COLO668 (cell line): ENCODE measurements at regions not wholly inside any gene's neighbourhood (a gene's known extent, or its start where the extent isn't known, plus 50 kb on each side); places are given as distances from the start of the nearest gene placed in this dataset.
"Not testable (repeated sequence)": the region's sequence is repeated elsewhere in the genome, so short reads cannot be mapped to it uniquely, and the experiment has no call there.

Source experiments
- DNase-seq: peaks from one replicate; lab custom pipeline; 2025; ENCODE audit not compliant: unreplicated experiment; lab: John Stamatoyannopoulos, UW

DNA sequence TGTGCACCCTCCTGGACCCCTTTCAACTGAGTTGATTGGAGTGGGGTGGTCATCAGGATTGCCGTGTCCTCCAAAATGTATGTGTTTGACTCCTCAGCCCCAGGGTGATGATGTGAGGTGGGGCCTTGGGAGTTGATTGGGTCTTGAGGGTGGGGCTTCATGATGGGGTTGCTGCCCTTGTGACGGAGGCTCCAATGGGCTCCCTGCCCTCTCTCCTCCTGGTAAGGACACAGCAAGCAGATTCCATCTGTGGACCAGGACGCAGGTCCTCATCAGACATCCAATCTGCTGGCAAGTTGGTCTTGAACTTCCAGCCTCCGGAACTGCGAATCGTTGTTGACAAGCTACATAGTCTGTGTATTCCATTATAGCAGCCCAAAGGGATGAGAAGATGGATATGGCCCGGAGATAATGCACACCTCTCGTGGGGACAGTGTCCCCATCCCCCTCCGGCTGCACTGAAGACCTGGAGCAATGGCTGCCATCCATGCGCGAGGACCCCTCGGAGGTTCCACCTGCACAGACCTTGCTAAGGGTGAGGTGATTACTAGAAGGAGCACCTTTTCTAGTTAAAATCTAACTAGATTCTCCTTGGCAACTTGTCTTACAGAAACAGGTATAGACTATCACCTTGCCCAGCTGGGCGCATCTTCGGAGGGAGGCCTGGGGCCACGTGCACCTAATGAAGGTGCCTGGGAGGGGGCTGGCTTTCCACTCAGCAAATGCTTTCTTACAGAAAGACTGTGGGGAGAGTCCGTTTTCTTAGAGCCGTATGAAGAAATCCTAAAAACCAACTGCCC, 75.7 kb upstream of the IRX4 start:
- DNase-seq, result no peak

GRCh38 chr5:1955586-1955985, 72.9 kb upstream of the IRX4 start:
- DNase-seq, result no peak

DNA sequence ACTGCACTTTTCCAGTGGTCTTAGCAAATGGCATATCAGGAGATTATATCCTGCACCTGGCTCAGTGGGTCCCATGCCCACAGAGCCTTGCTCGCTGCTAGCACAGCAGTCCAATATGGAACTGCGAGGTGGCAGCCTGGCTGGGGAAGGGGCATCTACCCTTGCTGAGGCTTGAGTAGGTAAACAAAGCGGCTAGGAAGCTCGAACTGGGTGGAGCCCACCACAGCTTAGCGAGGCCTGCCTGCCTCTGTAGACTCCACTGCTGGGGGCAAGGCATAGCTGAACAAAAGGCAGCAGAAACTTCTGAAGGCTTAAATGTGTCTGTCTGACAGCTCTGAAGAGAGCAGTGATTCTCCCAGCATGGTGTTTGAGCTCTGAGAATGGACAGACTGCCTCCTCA, 71.0 kb upstream of the IRX4 start:
- not testable (repeated sequence) for DNase-seq

GRCh38 chr5:1952444-1953099, 69.8 kb upstream of the IRX4 start:
- DNase-seq, result no peak

DNA sequence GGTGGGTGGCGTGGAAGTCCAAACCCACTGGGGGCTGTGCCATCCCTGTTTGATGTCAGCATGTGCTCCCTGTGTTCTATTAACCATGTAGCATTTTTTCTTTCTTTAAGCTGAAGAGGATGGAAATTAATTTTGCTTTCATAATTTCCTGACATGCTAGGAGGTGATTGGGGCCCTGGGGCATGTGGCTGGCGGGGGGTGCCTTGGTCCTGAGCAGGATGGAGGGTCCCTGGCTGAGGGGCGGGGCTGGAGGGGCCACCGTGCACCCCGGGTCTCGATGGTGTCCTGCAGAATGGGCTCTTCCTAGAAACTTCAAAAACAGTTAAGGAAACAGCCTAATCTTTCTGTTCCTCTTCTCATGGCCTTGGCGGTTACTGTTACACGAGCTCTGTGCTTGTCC, 69.3 kb upstream of the IRX4 start:
- no peak for DNase-seq

GRCh38 chr5:1951165-1951816, 68.6 kb upstream of the IRX4 start:
- DNase-seq, result no peak

DNA sequence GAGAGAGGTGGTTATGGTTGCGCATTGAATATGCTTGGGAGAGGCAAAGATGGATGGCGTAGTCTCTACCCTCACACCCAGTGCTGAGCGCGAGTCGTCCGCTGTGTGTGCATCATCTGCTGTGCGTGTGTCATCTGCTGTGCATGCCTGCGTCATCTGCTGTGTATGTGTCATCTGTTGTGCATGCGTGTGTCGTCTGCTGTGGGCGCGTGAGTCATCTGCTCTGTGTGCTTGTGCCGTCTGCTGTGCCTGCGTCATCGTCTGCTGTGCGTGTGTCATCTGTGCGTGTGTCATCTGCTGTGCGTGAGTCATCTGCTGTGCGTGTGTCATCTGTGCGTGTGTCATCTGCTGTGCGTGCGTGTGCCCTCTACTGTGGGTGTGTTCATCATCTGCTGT, 68.0 kb upstream of the IRX4 start:
- no peak for DNase-seq

DNA sequence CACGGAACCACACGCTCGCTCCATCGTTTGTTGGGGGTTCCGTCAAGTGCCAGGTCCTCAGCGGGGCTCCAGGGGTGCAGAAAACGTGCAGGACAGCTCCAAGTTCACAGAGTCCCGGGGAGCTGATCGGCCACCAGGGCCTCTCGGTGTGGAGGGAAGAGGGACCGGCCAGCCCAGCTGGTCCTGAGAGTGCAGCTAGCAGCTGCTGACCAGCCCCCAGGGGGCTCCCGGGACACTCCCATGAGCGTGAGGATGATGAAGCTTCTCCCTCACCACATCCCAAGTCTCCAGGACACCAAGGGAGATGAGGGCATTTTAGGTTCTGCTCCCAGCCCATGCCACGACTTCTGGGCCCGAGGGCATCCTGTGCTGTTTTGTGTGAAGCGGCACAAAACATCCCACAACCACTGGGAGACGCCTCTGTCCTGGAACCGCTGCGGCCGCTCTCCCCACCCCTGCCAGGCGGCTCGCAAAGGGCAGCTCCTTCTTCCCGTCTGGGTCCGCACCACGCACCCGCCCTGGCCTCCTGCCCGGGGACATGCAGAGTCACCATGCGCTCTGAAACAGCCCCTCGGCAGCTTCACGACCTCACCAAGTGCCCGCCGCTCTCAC, 67.5 kb upstream of the IRX4 start:
- no peak for DNase-seq

DNA sequence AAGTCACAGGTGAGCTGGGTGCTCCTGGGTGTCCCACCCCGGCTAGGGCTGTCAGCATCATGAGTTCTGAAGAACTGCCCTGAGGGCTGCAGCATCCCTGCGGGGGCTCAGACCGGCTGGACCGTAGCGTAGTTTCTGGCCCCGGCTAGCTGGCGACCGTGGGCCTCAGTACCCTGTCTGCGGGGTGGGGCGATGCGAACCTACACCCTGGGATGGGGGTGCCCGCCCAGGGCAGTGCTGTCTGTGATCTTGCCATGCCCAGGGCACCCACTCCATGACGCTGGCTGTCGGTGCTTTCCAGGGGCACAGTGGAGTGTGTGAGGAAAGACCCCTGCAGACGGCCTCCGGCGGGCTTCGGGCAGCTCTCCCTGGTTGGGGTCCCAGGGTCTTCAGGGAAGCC, 66.5 kb upstream of the IRX4 start:
- DNase-seq, result no peak

GRCh38 chr5:1948663-1949191, 66.0 kb upstream of the IRX4 start:
- DNase-seq, result no peak

DNA sequence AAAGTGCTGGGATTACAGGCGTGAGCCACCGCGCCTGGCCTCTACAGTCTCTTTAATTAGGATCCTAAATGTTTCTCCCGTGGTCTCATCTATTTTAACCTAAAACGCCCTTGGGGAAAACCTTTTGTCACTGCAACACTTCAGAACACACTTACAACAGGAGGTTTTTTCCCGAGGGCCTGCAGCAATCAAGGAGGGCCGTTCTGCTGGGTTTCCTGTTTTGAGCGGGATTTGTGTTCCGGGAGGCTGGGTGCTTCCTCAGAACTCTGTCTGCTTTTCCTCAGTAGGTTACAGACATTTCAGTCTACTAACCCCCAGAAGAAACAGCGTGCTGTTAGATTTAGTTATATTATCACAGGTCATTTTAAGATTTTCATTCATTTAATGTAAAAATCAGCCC, 65.4 kb upstream of the IRX4 start:
- DNase-seq, result no peak

- no peak for DNase-seq
Measured at GRCh38 chr5:1946776-1947175, 64.1 kb upstream of the IRX4 start.

DNA sequence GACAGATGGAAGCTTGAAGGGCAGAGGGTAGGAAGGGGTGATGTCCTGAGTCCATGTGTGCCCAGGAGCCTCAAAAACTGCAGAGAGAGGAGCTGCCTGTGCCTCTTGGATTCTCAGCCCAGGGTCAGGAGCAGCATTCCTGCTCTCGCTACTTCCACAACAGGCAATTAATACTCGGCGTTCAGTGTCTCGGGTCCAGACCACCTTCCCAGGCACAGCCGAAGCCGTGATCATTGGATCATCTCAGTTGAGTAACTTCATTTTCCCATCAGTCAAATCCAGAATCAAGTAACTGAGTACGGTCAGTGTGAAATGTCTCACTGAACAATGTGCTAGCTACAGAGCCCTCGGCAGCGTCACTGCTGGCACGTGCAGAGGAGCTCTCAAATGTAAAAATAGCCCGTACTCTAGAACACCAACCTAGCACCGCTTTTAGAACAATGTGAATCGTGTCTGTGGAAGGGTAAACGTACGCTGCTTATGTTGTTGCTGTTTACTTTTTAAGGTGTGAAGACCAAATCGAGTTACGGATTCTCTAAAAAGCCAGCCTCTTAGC, 63.5 kb upstream of the IRX4 start:
- DNase-seq, result no peak

DNA sequence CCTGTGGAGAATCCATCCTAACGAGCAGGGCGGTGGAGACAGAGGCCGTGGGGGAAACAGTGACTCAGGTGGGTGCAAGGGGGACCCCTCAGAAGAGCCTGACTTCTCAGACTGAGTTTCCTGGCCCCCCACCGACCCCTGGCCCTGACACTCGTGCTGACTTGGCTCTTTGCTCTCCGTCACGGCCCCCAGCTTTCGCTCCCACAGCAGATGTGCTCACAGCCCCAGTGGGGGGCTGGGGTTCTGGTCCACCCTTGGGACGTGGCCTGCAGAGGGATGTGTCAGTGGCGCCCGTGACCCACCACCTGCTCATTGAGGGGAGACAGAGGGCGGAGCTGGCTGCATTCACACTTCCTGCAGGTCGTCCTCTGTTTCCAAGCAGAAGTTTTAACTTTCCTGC, 62.9 kb upstream of the IRX4 start:
- DNase-seq, result no peak

DNA sequence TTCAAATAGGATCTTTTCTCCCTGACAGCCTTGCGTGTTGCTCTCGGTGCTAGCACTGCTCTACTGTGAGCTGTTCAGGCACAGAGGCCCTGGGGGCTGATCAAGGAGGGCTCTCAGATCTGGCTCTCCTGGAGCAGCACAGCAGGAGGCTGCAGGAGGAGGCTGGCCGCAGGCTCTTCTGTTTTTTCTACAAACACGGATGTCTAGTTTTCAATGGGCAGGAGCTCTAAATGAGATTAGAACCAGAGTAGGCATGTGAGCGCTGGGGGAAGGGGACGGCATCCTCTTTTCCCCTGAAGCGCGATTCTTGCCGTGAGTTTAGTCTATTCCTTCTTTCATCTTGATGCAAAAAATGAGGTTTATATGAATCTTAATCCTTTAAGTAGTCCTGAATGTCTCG, 61.7 kb upstream of the IRX4 start:
- no peak for DNase-seq

DNA sequence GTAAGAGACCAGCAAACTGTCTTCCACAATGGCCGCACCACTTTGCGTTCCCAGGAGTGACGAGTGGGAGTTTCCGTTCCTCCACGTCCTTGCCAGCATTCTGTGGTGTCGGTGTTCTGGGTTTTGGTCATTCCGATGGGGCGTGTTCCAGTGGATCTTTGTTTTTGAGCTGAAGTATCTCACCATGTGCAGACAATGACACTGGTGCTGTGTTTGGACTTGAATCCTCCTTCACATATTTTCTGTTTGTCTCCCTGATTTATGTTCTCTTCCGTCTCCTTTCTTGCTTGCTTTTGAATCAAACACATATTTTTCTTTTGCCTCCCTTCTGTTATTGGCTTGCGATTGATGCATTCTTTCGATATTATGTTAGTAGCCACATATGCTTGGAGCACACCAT, 60.8 kb upstream of the IRX4 start:
- DNase-seq, result no peak

GRCh38 chr5:1942630-1943029, 59.9 kb upstream of the IRX4 start:
- no peak for DNase-seq

DNA sequence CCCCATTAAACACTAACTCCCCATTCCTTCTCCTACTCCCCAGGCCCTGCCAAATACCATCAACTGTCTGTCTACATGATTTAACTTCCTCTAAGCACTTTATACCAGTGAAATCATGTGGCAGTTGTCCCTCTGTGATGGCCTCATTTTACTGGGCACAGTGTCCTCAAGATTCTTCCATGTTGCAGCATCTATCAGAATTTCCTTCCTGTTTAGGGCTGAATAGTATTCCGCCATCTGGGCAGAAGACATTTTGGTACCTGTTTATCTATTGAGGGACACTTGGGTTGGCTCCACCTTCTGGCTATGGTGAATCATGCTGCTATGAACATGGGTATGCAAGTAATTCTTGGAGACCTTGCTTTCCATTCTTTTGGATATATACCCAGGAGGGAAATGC, 59.4 kb upstream of the IRX4 start:
- DNase-seq, result no peak

DNA sequence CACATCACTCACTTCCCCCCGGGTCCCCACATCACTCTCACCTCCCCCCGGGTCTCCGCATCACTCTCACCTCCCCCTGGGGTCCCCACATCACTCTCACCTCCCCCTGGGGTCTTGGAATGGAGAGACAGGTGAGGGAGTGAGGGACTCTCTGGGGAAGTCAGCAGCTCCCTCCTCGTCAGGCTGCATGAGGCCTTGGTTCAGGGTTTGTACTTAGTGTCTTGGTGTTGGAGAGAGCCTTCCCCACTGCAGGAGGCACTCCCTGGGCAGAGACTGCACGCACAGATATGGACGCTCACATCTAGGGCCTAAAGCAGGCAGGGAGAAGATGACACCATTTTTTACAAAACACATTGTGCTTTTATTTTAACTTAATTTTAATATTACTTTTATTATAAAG, 56.5 kb upstream of the IRX4 start:
- no peak for DNase-seq

DNA sequence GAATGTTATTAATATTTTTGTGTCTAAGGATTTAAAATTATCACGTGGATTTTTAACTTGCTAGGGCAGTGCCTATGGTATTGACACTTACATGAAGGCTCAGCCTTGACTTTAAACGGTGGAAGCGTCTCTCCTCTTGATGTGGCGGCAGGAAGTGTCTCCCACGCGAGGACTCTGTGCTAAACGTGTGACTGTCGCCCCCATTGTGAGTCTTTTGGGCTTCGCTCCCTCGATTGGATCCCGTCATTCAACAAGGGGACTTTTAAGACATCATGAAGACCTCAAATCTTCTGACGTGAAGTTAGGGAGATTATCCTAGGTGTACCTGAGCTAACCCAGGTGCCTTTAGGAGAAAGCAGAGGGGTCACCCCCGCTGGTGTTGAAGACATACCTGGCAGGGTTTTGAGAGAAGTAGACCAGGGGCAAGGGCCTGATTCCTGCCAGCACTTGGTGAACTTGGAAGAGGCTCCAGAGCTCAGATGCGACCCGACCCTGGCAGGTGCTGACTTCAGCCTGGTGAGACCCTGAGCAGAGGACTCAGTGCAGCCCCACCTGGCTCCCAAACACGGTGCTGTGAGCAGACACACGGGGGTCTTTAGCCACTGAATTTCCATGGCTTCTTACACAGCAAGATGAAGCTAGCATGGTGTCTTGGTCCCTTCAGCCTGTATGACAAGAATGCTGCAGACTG, 55.7 kb upstream of the IRX4 start:
- no peak for DNase-seq

DNA sequence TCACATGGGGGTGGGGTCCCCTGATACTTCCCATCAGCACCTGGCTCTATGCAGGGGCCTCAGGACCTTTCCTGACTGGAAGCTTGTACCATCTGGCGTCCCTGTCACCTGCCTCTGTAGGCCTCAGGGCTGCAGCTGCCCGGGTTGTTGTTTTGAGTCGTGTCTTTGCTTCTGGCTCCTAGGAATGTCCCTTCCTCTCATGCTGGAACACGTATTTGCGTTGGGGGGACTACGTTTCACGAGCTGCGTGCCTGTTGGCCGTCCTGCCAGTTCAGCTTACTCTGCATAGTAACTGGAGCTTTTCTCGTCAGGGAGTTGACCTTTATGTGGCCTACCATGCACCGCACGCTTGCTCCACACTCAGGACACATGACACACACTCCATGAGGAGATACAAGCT, 54.9 kb upstream of the IRX4 start:
- DNase-seq, result peak; percentile 36
